Thoracic aorta (tissue), 2 donors: ENCODE measurements at regions not wholly inside any gene's neighbourhood (a gene's known extent, or its start where the extent isn't known, plus 50 kb on each side); places are given as distances from the start of the nearest gene placed in this dataset.

Source experiments
- ATAC-seq: fragments of 150-250 bp; one replicate; pipeline ENCODE4 v1.8.0; 2017; ENCODE audit warnings: low read depth; ENCODE audit not compliant: insufficient number of reproducible peaks, low FRiP score
- DNase-seq: peaks from one replicate; pipeline ENCODE4 v3.0.0-alpha.2; 2020; ENCODE audit warnings: low spot score
- H3K27ac ChIP-seq, 2 donors: fragments of 200-600 bp; sonication (generic); 1 replicate in 1 of 2; 2 replicates in 1 of 2; pipeline ENCODE4 v1.5.1; 2016; ENCODE audit warnings: mild to moderate bottlenecking in 2 of 2, moderate library complexity in 2 of 2
- H3K27me3 ChIP-seq: fragments of 200-600 bp; sonication (generic); replicated peaks from 2 replicates; pipeline ENCODE4 v1.6.0; 2016; ENCODE audit warnings: mild to moderate bottlenecking; ENCODE audit not compliant: insufficient read depth
- H3K36me3 ChIP-seq: fragments of 200-600 bp; sonication (generic); one replicate; pipeline ENCODE4 v1.5.1; 2016
- H3K4me1 ChIP-seq, 2 donors: fragments of 200-600 bp; sonication (generic); 1 replicate in 1 of 2; 2 replicates in 1 of 2; pipeline versions ENCODE4 v1.5.1 to v1.6.0; 2016; ENCODE audit warnings: low read depth in 2 of 2, mild to moderate bottlenecking in 1 of 2; ENCODE audit not compliant: control insufficient read depth in 1 of 2
- H3K4me3 ChIP-seq: fragments of 200-600 bp; sonication (generic); 2 replicates; pipeline ENCODE4 v1.5.1; 2016; ENCODE audit warnings: mild to moderate bottlenecking
- H3K9me3 ChIP-seq: fragments of 200-600 bp; sonication (generic); 2 replicates; pipeline ENCODE4 v1.5.1; 2016
- CTCF ChIP-seq: fragments of 200-600 bp; sonication (generic); IDR thresholded peaks from one replicate; pipeline ENCODE4 v1.5.1; 2019; ENCODE audit warnings: antibody characterized with exemption

GRCh38 chr1:166365081-166365480, 198.3 kb upstream of the FAM78B start:
- Histone ChIP-seq H3K27ac (no peak overlapping the region), H3K27me3 (no peaks in the 10 kb centered on the region), H3K36me3 (no peaks in the 10 kb centered on the region), H3K9me3 (no peaks in the 10 kb centered on the region), H3K4me3 (no peak overlapping the region), H3K4me1 (no peaks in the 10 kb centered on the region)
- DNase-seq: no peak
- TF ChIP-seq CTCF: no peak
- no peak for ATAC-seq

- DNase-seq (no peak), ATAC-seq (no peak)
- Histone ChIP-seq H3K9me3 (no peaks in the 10 kb centered on the region), H3K36me3 (no peaks in the 10 kb centered on the region), H3K4me3 (no peak overlapping the region), H3K27ac (no peak overlapping the region), H3K27me3 (no peaks in the 10 kb centered on the region), H3K4me1 (no peaks in the 10 kb centered on the region)
- TF ChIP-seq CTCF: no peak
These were observed 201.2 kb upstream of the FAM78B start for GRCh38 chr1:166368030-166368429.

GRCh38 chr1:166377896-166378295, 211.1 kb upstream of the FAM78B start:
- ATAC-seq: no peak
- no peak for DNase-seq
- H3K4me1 ChIP-seq: no peaks in the 10 kb centered on the region
- TF ChIP-seq CTCF: no peak
- H3K36me3 ChIP-seq: no peaks in the 10 kb centered on the region
- no peaks in the 10 kb centered on the region for H3K9me3 ChIP-seq
- H3K27ac ChIP-seq: no peak overlapping the region
- H3K27me3 ChIP-seq: no peaks in the 10 kb centered on the region
- no peak overlapping the region for H3K4me3 ChIP-seq

GRCh38 chr1:166378805-166379204, 212.0 kb upstream of the FAM78B start:
- Histone ChIP-seq H3K27me3 (no peaks in the 10 kb centered on the region), H3K9me3 (no peaks in the 10 kb centered on the region), H3K4me3 (no peak overlapping the region), H3K27ac (no peak overlapping the region), H3K4me1 (no peaks in the 10 kb centered on the region), H3K36me3 (no peaks in the 10 kb centered on the region)
- ATAC-seq: no peak
- DNase-seq: no peak
- TF ChIP-seq CTCF: no peak

GRCh38 chr1:166379447-166379846, 212.6 kb upstream of the FAM78B start:
- Histone ChIP-seq H3K4me3 (no peak overlapping the region), H3K36me3 (no peaks in the 10 kb centered on the region), H3K27ac (no peak overlapping the region), H3K27me3 (no peaks in the 10 kb centered on the region), H3K4me1 (no peaks in the 10 kb centered on the region), H3K9me3 (no peaks in the 10 kb centered on the region)
- no peak for DNase-seq
- TF ChIP-seq CTCF: no peak
- no peak for ATAC-seq
